OCI-LY7 (cell line): ENCODE measurements at regions not wholly inside any gene's neighbourhood (a gene's known extent, or its start where the extent isn't known, plus 50 kb on each side); places are given as distances from the start of the nearest gene placed in this dataset.

Experiments used
- BruUV-seq: library from RNA; stranded (reverse); fragments of 400-500 nt; replicated peaks from 2 replicates; lab custom pipeline; 2021; lab: Mats Ljungman, UMichigan
- CTCF ChIA-PET: fragments of 300-600 bp; sonication (Branson Sonifier 250); formaldehyde crosslinking; loops from one replicate; lab custom pipeline; 2022; ENCODE audit warnings: antibody characterized with exemption; ENCODE audit not compliant: unreplicated experiment; lab: Charles Lee
- POLR2A ChIA-PET: fragments of 300-600 bp; sonication (Branson Sonifier 250); formaldehyde crosslinking; loops from one replicate; lab custom pipeline; 2022; ENCODE audit warnings: antibody characterized with exemption; lab: Charles Lee
- DNase-seq: peaks from one replicate; pipeline ENCODE4 v3.0.0-alpha.2; 2015; ENCODE audit warnings: low spot score
- H2AFZ ChIP-seq: fragments of 200-600 bp; sonication (generic), shearing (Covaris generic); 2 replicates; pipeline ENCODE4 v1.6.1; 2014; ENCODE audit warnings: mild to moderate bottlenecking, antibody characterized with exemption, low read length, moderate library complexity
- H3K27ac ChIP-seq: fragments of 200-600 bp; sonication (generic); 2 replicates; pipeline ENCODE4 v1.5.1; 2014; ENCODE audit warnings: mixed run types, low read depth, mild to moderate bottlenecking, moderate library complexity, low read length, inconsistent platforms; ENCODE audit not compliant: poor library complexity, severe bottlenecking
- H3K36me3 ChIP-seq: fragments of 200-600 bp; sonication (generic); 2 replicates; pipeline ENCODE4 v1.6.1; 2014; ENCODE audit warnings: mild to moderate bottlenecking, antibody characterized with exemption, low read length, moderate library complexity, mixed read lengths; ENCODE audit not compliant: insufficient read depth
- H3K4me1 ChIP-seq: fragments of 200-600 bp; sonication (generic); 2 replicates; pipeline ENCODE4 v1.5.1; 2014; ENCODE audit warnings: mild to moderate bottlenecking, low read length; ENCODE audit not compliant: insufficient read depth, poor library complexity, severe bottlenecking
- H3K4me2 ChIP-seq: fragments of 200-600 bp; sonication (generic); 2 replicates; pipeline ENCODE4 v1.6.1; 2014; ENCODE audit warnings: mild to moderate bottlenecking, low read length
- H3K4me3 ChIP-seq: fragments of 200-600 bp; sonication (generic); 2 replicates; pipeline ENCODE4 v1.5.1; 2014; ENCODE audit warnings: mild to moderate bottlenecking, low read depth, low read length; ENCODE audit not compliant: poor library complexity, severe bottlenecking
- H3K79me2 ChIP-seq: fragments of 200-600 bp; sonication (generic); 2 replicates; pipeline ENCODE4 v1.6.1; 2016; ENCODE audit warnings: low read depth, mild to moderate bottlenecking, low read length, moderate library complexity, mixed read lengths; ENCODE audit not compliant: insufficient read depth
- H3K9me2 ChIP-seq: fragments of 200-600 bp; sonication (generic); 2 replicates; pipeline ENCODE4 v1.6.1; 2016; ENCODE audit warnings: mild to moderate bottlenecking, low read length, mixed read lengths; ENCODE audit not compliant: insufficient read depth
- H3K9me3 ChIP-seq: fragments of 200-600 bp; sonication (generic); 2 replicates; pipeline ENCODE4 v1.6.1; 2014; ENCODE audit warnings: mild to moderate bottlenecking, mixed run types, low read length, mixed read lengths
- H4K20me1 ChIP-seq: fragments of 200-600 bp; sonication (generic); 2 replicates; pipeline ENCODE4 v1.6.1; 2014; ENCODE audit warnings: mild to moderate bottlenecking, antibody characterized with exemption, low read length, moderate library complexity, mixed read lengths; ENCODE audit not compliant: insufficient read depth
- EZH2phosphoT487 ChIP-seq: fragments of 200-600 bp; sonication (generic); IDR thresholded peaks from 2 replicates; pipeline ENCODE4 v1.6.1; 2018; ENCODE audit warnings: low read depth, borderline replicate concordance, mild to moderate bottlenecking, mixed run types, antibody characterized with exemption, low read length, moderate library complexity, mixed read lengths
- intact Hi-C: fragments of 100-400 bp; cut with micrococcal nuclease; formaldehyde crosslinking; loops from one replicate; pipeline ENCODE4 v1.10.0; 2022; ENCODE audit not compliant: unreplicated experiment
- TF ChIP-seq, protein P1 (sequence below): fragments of 200-600 bp; sonication (generic); conservative IDR thresholded peaks from 2 replicates; pipeline ENCODE4 v1.5.1; 2014; ENCODE audit warnings: mild to moderate bottlenecking, antibody characterized with exemption, low read length, moderate library complexity, mixed read lengths

- intact Hi-C loops = no loop called here
- no peaks in the 10 kb centered on the region for H3K9me3 ChIP-seq
- CTCF ChIA-PET = no interaction called here
Measured at GRCh38 chr7:49150486-49150885, 226.1 kb downstream of the CDC14C start.

GRCh38 chr7:49151146-49151545 is 226.8 kb downstream of the CDC14C start:
- ChIA-PET POLR2A (interaction anchor here (0.5 to 1.2 kb wide), 4 partner anchors 20 to 244 kb away, joined by 3 to 5 read pairs (median 4); no protein-coding TSS in a partner anchor), CTCF (no interaction called here)
- no TSS peak for BruUV-seq

More at GRCh38 chr7:49150486-49150885, 226.1 kb downstream of the CDC14C start:
- Histone ChIP-seq H3K4me2 (no peak overlapping the region), H4K20me1 (no peaks in the 10 kb centered on the region), H3K79me2 (no peaks in the 10 kb centered on the region), H3K36me3 (no peaks in the 10 kb centered on the region), H3K27ac (no peak overlapping the region), H3K4me3 (no peak overlapping the region), H2AFZ (peak overlapping the region; percentile 38), H3K4me1 (no peaks in the 10 kb centered on the region), H3K9me2 (no peaks in the 10 kb centered on the region)
- POLR2A ChIA-PET = interaction anchor here (0.5 to 1.2 kb wide), 3 partner anchors 20 to 543 kb away, joined by 3 to 4 read pairs (median 3); no protein-coding TSS in a partner anchor
- no peak for TF ChIP-seq EZH2phosphoT487
- TF ChIP-seq, protein P1, sequence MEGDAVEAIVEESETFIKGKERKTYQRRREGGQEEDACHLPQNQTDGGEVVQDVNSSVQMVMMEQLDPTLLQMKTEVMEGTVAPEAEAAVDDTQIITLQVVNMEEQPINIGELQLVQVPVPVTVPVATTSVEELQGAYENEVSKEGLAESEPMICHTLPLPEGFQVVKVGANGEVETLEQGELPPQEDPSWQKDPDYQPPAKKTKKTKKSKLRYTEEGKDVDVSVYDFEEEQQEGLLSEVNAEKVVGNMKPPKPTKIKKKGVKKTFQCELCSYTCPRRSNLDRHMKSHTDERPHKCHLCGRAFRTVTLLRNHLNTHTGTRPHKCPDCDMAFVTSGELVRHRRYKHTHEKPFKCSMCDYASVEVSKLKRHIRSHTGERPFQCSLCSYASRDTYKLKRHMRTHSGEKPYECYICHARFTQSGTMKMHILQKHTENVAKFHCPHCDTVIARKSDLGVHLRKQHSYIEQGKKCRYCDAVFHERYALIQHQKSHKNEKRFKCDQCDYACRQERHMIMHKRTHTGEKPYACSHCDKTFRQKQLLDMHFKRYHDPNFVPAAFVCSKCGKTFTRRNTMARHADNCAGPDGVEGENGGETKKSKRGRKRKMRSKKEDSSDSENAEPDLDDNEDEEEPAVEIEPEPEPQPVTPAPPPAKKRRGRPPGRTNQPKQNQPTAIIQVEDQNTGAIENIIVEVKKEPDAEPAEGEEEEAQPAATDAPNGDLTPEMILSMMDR = no peak
- BruUV-seq = no TSS peak
- DNase-seq = no peak

DNA sequence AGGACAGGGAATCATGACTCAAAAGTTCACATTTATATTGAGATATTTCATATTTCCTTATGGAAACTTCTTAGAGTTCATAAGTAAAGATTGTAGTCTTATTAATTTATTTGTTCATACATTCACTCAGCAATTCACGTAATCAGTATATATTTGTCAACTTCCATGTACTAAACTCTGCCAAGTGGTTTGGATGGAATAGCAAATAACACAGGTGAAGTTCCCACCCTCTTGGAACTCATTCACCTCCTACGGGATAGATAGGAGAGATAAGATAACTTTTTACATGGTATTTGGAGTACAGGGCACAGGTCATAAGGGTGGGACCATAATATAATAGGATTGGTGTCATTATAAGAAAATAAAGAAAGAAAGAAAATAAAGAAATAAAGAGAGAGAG is 234.0 kb downstream of the CDC14C start:
- ChIA-PET POLR2A (interaction anchor here (0.6 kb wide), 1 partner anchor 707 kb away, joined by 3 read pairs; no protein-coding TSS in a partner anchor), CTCF (no interaction called here)
- Histone ChIP-seq H3K4me1 (no peaks in the 10 kb centered on the region), H3K4me2 (no peak overlapping the region), H2AFZ (no peak overlapping the region), H4K20me1 (no peaks in the 10 kb centered on the region), H3K9me2 (no peaks in the 10 kb centered on the region), H3K36me3 (no peaks in the 10 kb centered on the region), H3K4me3 (no peak overlapping the region), H3K27ac (no peak overlapping the region), H3K79me2 (no peaks in the 10 kb centered on the region), H3K9me3 (no peaks in the 10 kb centered on the region)
- BruUV-seq = no TSS peak
- intact Hi-C loops = no loop called here
- TF ChIP-seq, protein P1 = no peak
- TF ChIP-seq EZH2phosphoT487 = no peak
- no peak for DNase-seq

More at GRCh38 chr7:49151146-49151545, 226.8 kb downstream of the CDC14C start:
- intact Hi-C loops = no loop called here
- Histone ChIP-seq H3K4me1 (no peaks in the 10 kb centered on the region), H3K4me3 (no peak overlapping the region), H3K9me3 (no peaks in the 10 kb centered on the region), H2AFZ (no peak overlapping the region; the same call in 1 of the 2 replicates), H3K4me2 (no peak overlapping the region), H4K20me1 (no peaks in the 10 kb centered on the region), H3K79me2 (no peaks in the 10 kb centered on the region), H3K36me3 (no peaks in the 10 kb centered on the region), H3K9me2 (no peaks in the 10 kb centered on the region), H3K27ac (no peak overlapping the region)
- TF ChIP-seq EZH2phosphoT487 = no peak
- TF ChIP-seq, protein P1 = no peak
- no peak for DNase-seq
